NOMO-1 treated with dmso at 0.1 percent for 144 hours (cell line): ENCODE measurements at regions not wholly inside any gene's neighbourhood (a gene's known extent, or its start where the extent isn't known, plus 50 kb on each side); places are given as distances from the start of the nearest gene placed in this dataset.

ENCODE experiments used
- DNase-seq: peaks from one replicate; lab custom pipeline; 2025; ENCODE audit not compliant: unreplicated experiment; lab: John Stamatoyannopoulos, UW

GRCh38 chr2:157125685-157126084 lies 131.8 kb upstream of the GALNT5 start:
- DNase-seq = no peak

DNA sequence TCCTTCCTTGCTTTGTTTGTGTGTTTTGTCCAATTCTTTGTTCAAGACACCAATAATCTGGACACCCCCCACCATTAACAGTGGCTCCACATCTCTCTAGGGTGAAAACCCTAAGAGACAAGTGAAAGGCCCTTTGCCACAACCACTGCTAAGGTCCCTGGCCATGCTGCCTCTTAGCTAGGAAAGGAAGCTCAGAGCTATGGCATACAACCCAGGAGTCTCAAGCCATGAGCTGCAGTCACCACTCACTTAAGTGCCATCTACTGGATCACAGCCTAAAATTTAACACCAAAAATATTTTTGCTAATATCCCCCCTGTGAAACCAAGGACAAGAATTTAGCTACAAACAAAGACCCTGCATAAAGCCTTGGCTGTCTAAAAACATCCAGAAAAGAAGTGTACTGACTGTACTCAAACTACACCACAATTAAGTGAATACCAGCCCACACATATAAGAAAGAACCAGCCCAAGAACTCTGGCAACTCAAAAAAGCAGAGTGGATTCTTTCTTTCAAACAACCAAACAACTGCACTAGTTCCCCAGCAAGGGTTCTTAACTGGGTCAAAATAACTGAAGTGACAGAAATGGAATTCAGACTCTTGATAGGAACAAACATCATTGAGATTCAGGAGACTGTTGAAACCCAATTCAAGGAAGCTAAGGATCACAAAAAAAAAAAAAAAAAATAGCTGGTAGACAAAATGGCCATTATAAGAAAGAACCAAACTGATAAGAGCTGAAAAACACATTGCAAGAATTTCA lies 130.1 kb upstream of the GALNT5 start:
- no peak for DNase-seq

- DNase-seq = no peak
These were observed 113.6 kb upstream of the GALNT5 start for GRCh38 chr2:157143901-157144300.

DNA sequence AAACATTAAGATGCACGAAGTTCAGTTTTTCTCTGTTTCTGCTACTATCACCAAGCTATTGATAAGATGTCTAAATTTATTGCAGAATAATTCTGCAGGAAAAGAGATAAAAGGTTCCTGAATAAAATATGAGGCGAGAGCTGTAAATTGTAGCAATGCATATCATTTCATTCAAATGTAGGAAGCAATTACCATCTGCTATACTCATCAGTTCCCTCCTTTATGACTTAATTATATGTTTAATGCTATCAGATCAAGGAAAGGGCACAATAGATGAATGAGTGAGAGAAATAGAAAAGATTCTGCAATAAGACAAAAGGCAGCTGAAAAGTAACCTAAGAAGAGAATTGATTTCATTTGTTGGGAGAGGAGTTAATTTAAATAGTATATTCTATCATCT lies 108.2 kb upstream of the GALNT5 start:
- DNase-seq = no peak

- DNase-seq = no peak
These were observed 106.8 kb upstream of the GALNT5 start for GRCh38 chr2:157150747-157151146.

- DNase-seq = no peak
These were observed 105.1 kb upstream of the GALNT5 start for GRCh38 chr2:157152362-157152761.

- DNase-seq = no peak
These were observed 101.5 kb upstream of the GALNT5 start for GRCh38 chr2:157155992-157156391.

DNA sequence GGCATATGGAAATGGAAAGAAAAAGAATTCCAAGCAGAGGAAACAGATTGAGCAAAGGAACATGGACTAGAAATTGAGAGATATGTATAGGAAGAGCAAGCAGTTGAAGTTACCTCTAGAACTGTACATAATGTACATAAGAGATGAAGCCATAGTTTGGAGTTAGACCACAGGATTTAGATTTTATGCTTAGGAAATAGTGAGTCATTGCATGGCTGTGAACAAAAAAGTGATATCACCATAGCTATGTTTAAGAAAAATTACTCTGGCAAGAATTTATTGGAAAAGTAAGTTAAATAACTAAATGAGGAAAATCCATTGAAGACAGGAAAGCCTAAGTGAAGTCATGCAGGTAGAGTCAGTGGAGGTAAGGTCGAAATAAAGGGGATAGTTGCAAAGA lies 99.4 kb upstream of the GALNT5 start:
- no peak for DNase-seq

DNA sequence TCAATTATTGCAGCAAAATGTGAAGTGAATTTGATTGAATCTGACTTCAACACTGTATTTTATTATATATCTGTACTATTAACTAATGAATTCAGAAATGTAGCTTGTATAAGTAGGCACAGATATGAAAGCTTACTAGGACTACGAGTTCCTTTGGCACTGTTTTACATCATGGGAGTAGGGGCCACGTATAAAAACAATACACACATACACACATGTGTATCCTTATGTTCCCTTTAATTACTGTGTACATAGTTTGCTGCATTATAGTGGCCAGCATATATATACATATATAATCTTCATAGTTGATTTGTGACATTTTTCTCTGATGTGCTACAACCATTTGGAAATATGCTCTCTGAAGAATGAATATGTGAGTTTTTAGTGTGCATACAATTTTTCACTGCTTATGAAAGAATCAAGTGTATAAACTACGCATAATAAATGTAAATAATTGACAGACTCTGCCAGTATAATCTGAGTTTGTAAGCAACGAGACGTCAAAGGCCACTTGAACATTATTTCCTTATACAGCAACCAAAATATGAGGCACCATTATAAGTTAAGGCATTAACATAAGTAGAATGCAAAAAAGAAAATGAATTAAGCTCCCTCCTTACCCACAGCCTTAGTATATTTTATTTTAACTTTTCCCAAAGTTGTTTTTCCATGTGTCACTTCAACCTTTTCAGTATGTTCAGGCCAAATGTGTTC lies 98.1 kb upstream of the GALNT5 start:
- DNase-seq = no peak

- no peak for DNase-seq
These were observed 97.4 kb upstream of the GALNT5 start for GRCh38 chr2:157160111-157160510.

GRCh38 chr2:157164370-157164769 lies 93.1 kb upstream of the GALNT5 start:
- DNase-seq = no peak

GRCh38 chr2:157164891-157165290 lies 92.6 kb upstream of the GALNT5 start:
- no peak for DNase-seq

DNA sequence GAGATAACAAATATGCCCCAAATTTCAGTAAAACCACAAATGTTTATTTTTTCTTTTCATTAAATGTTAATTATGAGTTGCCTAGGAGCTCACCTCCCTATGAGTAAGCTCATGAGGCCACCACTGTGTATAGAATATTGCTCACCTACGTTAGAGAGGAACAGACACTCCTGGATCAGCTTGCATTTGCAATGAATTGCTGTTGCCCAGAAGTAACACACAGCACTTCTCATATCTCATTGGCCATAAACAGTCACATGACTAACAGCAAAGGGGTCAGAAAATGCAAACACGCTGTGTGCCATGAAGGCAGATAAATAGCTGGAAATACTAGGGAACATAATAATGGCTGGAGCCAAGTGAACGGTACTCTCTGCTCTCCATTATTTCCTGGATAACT lies 89.0 kb upstream of the GALNT5 start:
- DNase-seq = no peak

GRCh38 chr2:157169889-157170288 lies 87.6 kb upstream of the GALNT5 start:
- no peak for DNase-seq

GRCh38 chr2:157170299-157170698 lies 87.2 kb upstream of the GALNT5 start:
- DNase-seq = no peak

DNA sequence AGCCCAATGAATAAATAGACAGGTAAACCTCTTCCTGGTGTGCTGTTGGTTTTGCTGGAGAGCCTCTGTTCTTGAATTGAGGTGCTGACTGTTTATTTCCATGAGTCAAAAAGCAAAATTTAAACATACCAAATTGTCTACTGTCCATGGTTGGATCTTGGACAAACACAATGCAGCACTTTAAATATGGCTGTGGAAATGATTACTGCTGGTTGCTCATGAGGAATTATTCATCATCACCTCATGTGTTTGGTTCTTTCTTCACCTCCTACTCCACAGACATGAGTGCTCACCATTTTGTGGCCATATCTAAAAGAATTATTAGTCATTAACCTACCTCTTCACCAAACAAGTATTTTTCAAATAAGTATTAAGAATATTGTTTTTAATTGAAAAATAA lies 85.3 kb upstream of the GALNT5 start:
- DNase-seq = no peak

- no peak for DNase-seq
These were observed 84.5 kb upstream of the GALNT5 start for GRCh38 chr2:157172866-157173578.

DNA sequence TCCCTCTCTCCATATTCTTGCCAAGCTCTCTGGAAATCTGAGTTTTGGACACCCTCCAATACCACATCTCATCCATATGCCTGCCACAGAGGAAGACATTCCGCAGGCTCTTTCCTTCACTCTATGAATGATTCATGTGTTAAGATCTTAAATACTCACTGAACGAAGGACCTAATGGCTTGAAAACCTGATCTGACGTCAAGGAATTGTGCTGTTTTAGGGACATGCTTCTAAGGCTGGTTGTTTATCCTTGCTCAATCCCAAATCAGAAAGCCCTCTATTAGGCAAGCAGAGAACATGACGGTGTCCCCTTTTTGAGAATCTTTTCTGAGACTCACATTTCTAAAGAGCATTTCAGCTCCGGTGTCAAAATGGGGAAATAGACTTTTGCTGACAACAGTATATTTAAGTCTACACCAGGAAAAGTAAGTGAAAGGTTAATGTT lies 83.7 kb upstream of the GALNT5 start:
- DNase-seq = no peak

DNA sequence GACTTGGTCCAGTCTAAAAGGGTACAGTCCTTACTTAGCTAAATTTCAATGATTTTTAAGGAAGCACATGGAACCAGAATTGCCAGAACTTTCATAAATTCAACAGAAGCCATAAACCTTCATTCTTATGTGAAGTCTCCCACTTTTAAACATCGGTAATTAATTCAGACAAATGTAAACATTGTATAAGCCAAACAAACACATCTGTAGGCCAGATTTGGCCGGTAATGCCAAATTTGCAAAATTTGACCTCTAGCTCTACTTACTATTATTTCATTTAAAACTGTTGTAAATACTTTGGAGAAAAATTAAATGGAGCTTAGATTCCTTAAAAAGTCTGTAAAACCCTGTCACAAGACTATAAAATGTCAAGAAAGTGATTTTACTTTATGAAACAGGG lies 83.2 kb upstream of the GALNT5 start:
- DNase-seq = no peak

GRCh38 chr2:157176602-157177001 lies 80.9 kb upstream of the GALNT5 start:
- DNase-seq = no peak

GRCh38 chr2:157178874-157179273 lies 78.6 kb upstream of the GALNT5 start:
- no peak for DNase-seq
